SK-N-SH treated with all-trans-retinoic acid at 6 μM for 48 hours (cell line): ENCODE measurements at regions not wholly inside any gene's neighbourhood (a gene's known extent, or its start where the extent isn't known, plus 50 kb on each side); places are given as distances from the start of the nearest gene placed in this dataset.

Experiments
- ATAC-seq: fragments of 200-7000 bp; cut with Tn5 transposase; 3 replicates; pipeline ENCODE4 v1.9.1; 2020; ENCODE audit warnings: mild to moderate bottlenecking, moderate library complexity
- ARNTL ChIP-seq: fragments of 450-650 bp; formaldehyde crosslinking; IDR thresholded peaks from 2 replicates; pipeline ENCODE4 v1.5.0; 2020; ENCODE audit warnings: low read depth, mild to moderate bottlenecking, moderate library complexity, borderline replicate concordance
- BACH2 ChIP-seq: fragments of 250-450 bp; sonication (Bioruptor Pico); IDR thresholded peaks from 2 replicates; pipeline ENCODE4 v1.9.0; 2021; ENCODE audit warnings: mild to moderate bottlenecking, borderline replicate concordance
- CREB5 ChIP-seq: fragments of 250-450 bp; sonication (Bioruptor Pico); IDR thresholded peaks from 2 replicates; pipeline ENCODE4 v1.5.1; 2020; ENCODE audit warnings: low read depth, mild to moderate bottlenecking, moderate library complexity
- CSDC2 ChIP-seq: fragments of 250-450 bp; sonication (Bioruptor Pico); IDR thresholded peaks from 2 replicates; pipeline ENCODE4 v1.5.0; 2020; ENCODE audit warnings: mild to moderate bottlenecking, moderate library complexity
- ESRRG ChIP-seq: fragments of 250-450 bp; sonication (Bioruptor Pico); IDR thresholded peaks from 2 replicates; pipeline ENCODE4 v1.6.1; 2021; ENCODE audit warnings: mild to moderate bottlenecking
- GLIS3 ChIP-seq: fragments of 250-450 bp; sonication (Bioruptor Pico); IDR thresholded peaks from 2 replicates; pipeline ENCODE4 v1.5.0; 2020; ENCODE audit warnings: mild to moderate bottlenecking, moderate library complexity
- ISL1 ChIP-seq: fragments of 250-450 bp; sonication (Bioruptor Pico); IDR thresholded peaks from 2 replicates; pipeline ENCODE4 v2.1.2; 2022; ENCODE audit warnings: mild to moderate bottlenecking, moderate library complexity
- OSR1 ChIP-seq: fragments of 250-450 bp; sonication (Bioruptor Pico); IDR thresholded peaks from 2 replicates; pipeline ENCODE4 v1.8.0; 2022; ENCODE audit warnings: moderate library complexity, mild to moderate bottlenecking, inconsistent platforms
- PATZ1 ChIP-seq: fragments of 250-450 bp; sonication (Bioruptor Pico); IDR thresholded peaks from 2 replicates; pipeline ENCODE4 v1.8.0; 2020; ENCODE audit warnings: mild to moderate bottlenecking, moderate library complexity, borderline replicate concordance
- POU6F1 ChIP-seq: fragments of 250-450 bp; sonication (Bioruptor Pico); IDR thresholded peaks from 2 replicates; pipeline ENCODE4 v1.8.0; 2021; ENCODE audit warnings: low read depth, mild to moderate bottlenecking, moderate library complexity, borderline replicate concordance
- PPARA ChIP-seq: fragments of 250-450 bp; sonication (Bioruptor Pico); IDR thresholded peaks from 2 replicates; pipeline ENCODE4 v1.5.0; 2020; ENCODE audit warnings: mild to moderate bottlenecking, borderline replicate concordance
- RARB ChIP-seq: fragments of 250-450 bp; sonication (Bioruptor Pico); IDR thresholded peaks from 2 replicates; pipeline ENCODE4 v1.8.0; 2021; ENCODE audit warnings: mild to moderate bottlenecking, moderate library complexity
- SNAI2 ChIP-seq: fragments of 250-450 bp; sonication (Bioruptor Pico); IDR thresholded peaks from 2 replicates; pipeline ENCODE4 v1.5.0; 2020; ENCODE audit warnings: mild to moderate bottlenecking, moderate library complexity
- TCF4 ChIP-seq: fragments of 250-450 bp; sonication (Bioruptor Pico); IDR thresholded peaks from 2 replicates; pipeline ENCODE4 v1.8.0; 2021; ENCODE audit warnings: mild to moderate bottlenecking, moderate library complexity, borderline replicate concordance
- TOX ChIP-seq: fragments of 250-450 bp; sonication (Bioruptor Pico); IDR thresholded peaks from 2 replicates; pipeline ENCODE4 v1.8.0; 2021; ENCODE audit warnings: mild to moderate bottlenecking, moderate library complexity, borderline replicate concordance
- TSHZ2 ChIP-seq: fragments of 250-450 bp; sonication (Bioruptor Pico); IDR thresholded peaks from 2 replicates; pipeline ENCODE4 v1.5.0; 2020; ENCODE audit warnings: mild to moderate bottlenecking, moderate library complexity
- ZC3H10 ChIP-seq: fragments of 250-450 bp; sonication (Bioruptor Pico); IDR thresholded peaks from 2 replicates; pipeline ENCODE4 v1.5.1; 2021; ENCODE audit warnings: mild to moderate bottlenecking, moderate library complexity
- ZFP3 ChIP-seq: fragments of 250-450 bp; sonication (Bioruptor Pico); IDR thresholded peaks from 2 replicates; pipeline ENCODE4 v1.5.0; 2020; ENCODE audit warnings: mild to moderate bottlenecking, moderate library complexity
- ZFP30 ChIP-seq: fragments of 450-650 bp; formaldehyde crosslinking; IDR thresholded peaks from 2 replicates; pipeline ENCODE4 v1.5.0; 2022; ENCODE audit warnings: mild to moderate bottlenecking, moderate library complexity
- ZNF565 ChIP-seq: fragments of 450-650 bp; formaldehyde crosslinking; conservative IDR thresholded peaks from 2 replicates; pipeline ENCODE4 v1.5.0; 2020; ENCODE audit warnings: low read depth, mild to moderate bottlenecking, moderate library complexity
- ZNF70 ChIP-seq: fragments of 450-650 bp; formaldehyde crosslinking; IDR thresholded peaks from 2 replicates; pipeline ENCODE4 v1.5.0; 2020; ENCODE audit warnings: mild to moderate bottlenecking, moderate library complexity
- ZNF8 ChIP-seq: fragments of 450-650 bp; formaldehyde crosslinking; IDR thresholded peaks from 2 replicates; pipeline ENCODE4 v1.5.0; 2020; ENCODE audit warnings: mild to moderate bottlenecking, moderate library complexity

GRCh38 chr18:61984349-61984748 is 91.5 kb upstream of the RNF152 start:
- no peak for ATAC-seq
- no peak for TF ChIP-seq ARNTL (CRISPR knock-in tag)
- no peak for TF ChIP-seq RARB (CRISPR knock-in tag)
- no peak for TF ChIP-seq GLIS3 (CRISPR knock-in tag)
- TF ChIP-seq TCF4, result no peak
- TF ChIP-seq ZNF565 (CRISPR knock-in tag), result no peak
- no peak for TF ChIP-seq ZNF70
- TF ChIP-seq ZC3H10 (CRISPR knock-in tag), result no peak
- no peak for TF ChIP-seq CSDC2 (CRISPR knock-in tag)
- no peak for TF ChIP-seq OSR1
- no peak for TF ChIP-seq ZFP3 (CRISPR knock-in tag)
- no peak for TF ChIP-seq PATZ1 (CRISPR knock-in tag)
- TF ChIP-seq TSHZ2 (CRISPR knock-in tag), result no peak
- TF ChIP-seq CREB5 (CRISPR knock-in tag), result no peak
- TF ChIP-seq ZFP30 (CRISPR knock-in tag), result no peak
- TF ChIP-seq BACH2 (CRISPR knock-in tag), result no peak
- no peak for TF ChIP-seq ESRRG
- no peak for TF ChIP-seq PPARA (CRISPR knock-in tag)
- TF ChIP-seq TOX (CRISPR knock-in tag), result no peak

GRCh38 chr18:61982475-61982874 is 89.7 kb upstream of the RNF152 start:
- TF ChIP-seq ESRRG (no peak), ZFP30 (CRISPR knock-in tag) (no peak), RARB (CRISPR knock-in tag) (no peak), ZFP3 (CRISPR knock-in tag) (no peak), ARNTL (CRISPR knock-in tag) (no peak), TOX (CRISPR knock-in tag) (no peak)
- ATAC-seq, result no peak

- no peak for ATAC-seq
- TF ChIP-seq GLIS3 (CRISPR knock-in tag) (no peak), ISL1 (CRISPR knock-in tag) (no peak), PATZ1 (CRISPR knock-in tag) (no peak), ZNF8 (CRISPR knock-in tag) (no peak), OSR1 (no peak), TOX (CRISPR knock-in tag) (no peak), ARNTL (CRISPR knock-in tag) (no peak), POU6F1 (CRISPR knock-in tag) (no peak), ESRRG (no peak), CSDC2 (CRISPR knock-in tag) (no peak), SNAI2 (CRISPR knock-in tag) (no peak)
These were observed 87.5 kb upstream of the RNF152 start for GRCh38 chr18:61980355-61980754.
